ENCODE measurements at regions not wholly inside any gene's neighbourhood (a gene's known extent, or its start where the extent isn't known, plus 50 kb on each side); places are given as distances from the start of the nearest gene placed in this dataset.

- Histone ChIP-seq H3K27ac (no peak overlapping the region), H3K4me3 (no peak overlapping the region), H3K9me2 (ENCODE audit: insufficient read depth) (no peaks in the 10 kb centered on the region), H3K79me2 (ENCODE audit: insufficient read depth) (no peaks in the 10 kb centered on the region), H3K27me3 (replicated peaks; ENCODE audit: insufficient read depth) (no peaks in the 10 kb centered on the region), H3K4me2 (ENCODE audit: unreplicated experiment) (no peak overlapping the region), H3K9ac (no peak overlapping the region), H3K9me3 (ENCODE audit: low read depth) (no peaks in the 10 kb centered on the region), H2AFZ (no peak overlapping the region), H3K36me3 (ENCODE audit: low read depth) (no peaks in the 10 kb centered on the region), H3F3A (ENCODE audit: insufficient read depth) (no peaks in the 10 kb centered on the region), H4K20me1 (ENCODE audit: insufficient read depth) (no peaks in the 10 kb centered on the region), H3K4me1 (ENCODE audit: insufficient read depth) (no peaks in the 10 kb centered on the region)
- WGBS, 2 experiments (ENCODE audit: low coverage in 1 of 2, low lambda C conversion rate in 2 of 2, missing lambda C conversion rate in 2 of 2) = 98 to 100% methylated on average over 2 of the region's 2 CpGs
- in situ Hi-C loops (cut with MboI) = no loop called here
- TF ChIP-seq EZH2 (IDR thresholded peaks at IDR 0.05; ENCODE audit: insufficient read depth, poor library complexity, severe bottlenecking) = no peak
- no peak for TF ChIP-seq EZH2phosphoT487 (IDR thresholded peaks at IDR 0.05; ENCODE audit: insufficient read depth, low read depth)
- DNase-seq = no peak
These were observed 553.5 kb downstream of the CSNK1G3 start for GRCh38 chr5:124065508-124065907.

- H3K4me2 ChIP-seq (ENCODE audit: unreplicated experiment) = no peak overlapping the region
- in situ Hi-C loops (cut with MboI) = no loop called here
- DNase-seq = no peak
These were observed 553.0 kb downstream of the CSNK1G3 start for GRCh38 chr5:124064956-124065355.

GRCh38 chr5:124061663-124062062 lies 549.7 kb downstream of the CSNK1G3 start:
- 0 out of 2 replicates have a peak, but pooled peaks cover 5% of the 10 kb centered on the region for H3K27me3 ChIP-seq (replicated peaks; ENCODE audit: insufficient read depth)
- H2AFZ ChIP-seq = no peak overlapping the region
- H3K79me2 ChIP-seq (ENCODE audit: insufficient read depth) = no peaks in the 10 kb centered on the region
- H3K9ac ChIP-seq = no peak overlapping the region
- no peaks in the 10 kb centered on the region for H3K36me3 ChIP-seq (ENCODE audit: low read depth)
- H3K4me2 ChIP-seq (ENCODE audit: unreplicated experiment) = no peak overlapping the region
- no peaks in the 10 kb centered on the region for H3K9me2 ChIP-seq (ENCODE audit: insufficient read depth)
- no peak overlapping the region for H3K4me3 ChIP-seq
- in situ Hi-C loops (cut with MboI) = no loop called here
- no peaks in the 10 kb centered on the region for H3K9me3 ChIP-seq (ENCODE audit: low read depth)
- no peak overlapping the region for H3K27ac ChIP-seq
- H3K4me1 ChIP-seq (ENCODE audit: insufficient read depth) = no peaks in the 10 kb centered on the region
- H4K20me1 ChIP-seq (ENCODE audit: insufficient read depth) = no peaks in the 10 kb centered on the region
- WGBS, 2 experiments (ENCODE audit: low coverage in 1 of 2, low lambda C conversion rate in 2 of 2, missing lambda C conversion rate in 2 of 2) = 79 to 81% methylated on average over 1 of the region's 1 CpG
- DNase-seq = peak; percentile 5
- H3F3A ChIP-seq (ENCODE audit: insufficient read depth) = no peaks in the 10 kb centered on the region
- TF ChIP-seq EZH2phosphoT487 (IDR thresholded peaks at IDR 0.05; ENCODE audit: insufficient read depth, low read depth) (no peak), EZH2 (IDR thresholded peaks at IDR 0.05; ENCODE audit: insufficient read depth, poor library complexity, severe bottlenecking) (no peak)

More at GRCh38 chr5:124064956-124065355, 553.0 kb downstream of the CSNK1G3 start:
- H3K9me3 ChIP-seq (ENCODE audit: low read depth) = no peaks in the 10 kb centered on the region
- no peaks in the 10 kb centered on the region for H3F3A ChIP-seq (ENCODE audit: insufficient read depth)
- no peaks in the 10 kb centered on the region for H3K79me2 ChIP-seq (ENCODE audit: insufficient read depth)
- no peak overlapping the region for H3K27ac ChIP-seq
- no peak overlapping the region for H3K4me3 ChIP-seq
- H2AFZ ChIP-seq = no peak overlapping the region
- H3K9me2 ChIP-seq (ENCODE audit: insufficient read depth) = no peaks in the 10 kb centered on the region
- H3K9ac ChIP-seq = no peak overlapping the region
- H3K4me1 ChIP-seq (ENCODE audit: insufficient read depth) = no peaks in the 10 kb centered on the region
- H4K20me1 ChIP-seq (ENCODE audit: insufficient read depth) = no peaks in the 10 kb centered on the region
- H3K27me3 ChIP-seq (replicated peaks; ENCODE audit: insufficient read depth) = no peaks in the 10 kb centered on the region
- H3K36me3 ChIP-seq (ENCODE audit: low read depth) = no peaks in the 10 kb centered on the region
- 71 to 83% methylated on average over 1 of the region's 1 CpG for WGBS, 2 experiments (ENCODE audit: low coverage in 1 of 2, low lambda C conversion rate in 2 of 2, missing lambda C conversion rate in 2 of 2)
- TF ChIP-seq EZH2phosphoT487 (IDR thresholded peaks at IDR 0.05; ENCODE audit: insufficient read depth, low read depth) (no peak), EZH2 (IDR thresholded peaks at IDR 0.05; ENCODE audit: insufficient read depth, poor library complexity, severe bottlenecking) (no peak)

- in situ Hi-C loops (cut with MboI) = no loop called here
These were observed 549.1 kb downstream of the CSNK1G3 start for GRCh38 chr5:124061068-124061430.

More at GRCh38 chr5:124061068-124061430, 549.1 kb downstream of the CSNK1G3 start:
- no peak overlapping the region for H3K9ac ChIP-seq
- no peaks in the 10 kb centered on the region for H3K79me2 ChIP-seq (ENCODE audit: insufficient read depth)
- no peak overlapping the region for H2AFZ ChIP-seq
- H3K4me1 ChIP-seq (ENCODE audit: insufficient read depth) = no peaks in the 10 kb centered on the region
- H3K27me3 ChIP-seq (replicated peaks; ENCODE audit: insufficient read depth) = peaks cover 5% of the 10 kb centered on the region; the same call in 1 of the 2 replicates
- no peaks in the 10 kb centered on the region for H3K9me2 ChIP-seq (ENCODE audit: insufficient read depth)
- no peaks in the 10 kb centered on the region for H4K20me1 ChIP-seq (ENCODE audit: insufficient read depth)
- H3F3A ChIP-seq (ENCODE audit: insufficient read depth) = no peaks in the 10 kb centered on the region
- no peaks in the 10 kb centered on the region for H3K36me3 ChIP-seq (ENCODE audit: low read depth)
- WGBS, 2 experiments (ENCODE audit: low coverage in 1 of 2, low lambda C conversion rate in 2 of 2, missing lambda C conversion rate in 2 of 2) = 46 to 48% methylated on average over 4 of the region's 4 CpGs
- DNase-seq = no peak
- no peak overlapping the region for H3K4me2 ChIP-seq (ENCODE audit: unreplicated experiment)
- H3K9me3 ChIP-seq (ENCODE audit: low read depth) = no peaks in the 10 kb centered on the region
- no peak overlapping the region for H3K27ac ChIP-seq
- no peak overlapping the region for H3K4me3 ChIP-seq
- TF ChIP-seq EZH2phosphoT487 (IDR thresholded peaks at IDR 0.05; ENCODE audit: insufficient read depth, low read depth) (no peak), EZH2 (IDR thresholded peaks at IDR 0.05; ENCODE audit: insufficient read depth, poor library complexity, severe bottlenecking) (no peak)
